ENCODE measurements at regions not wholly inside any gene's neighbourhood (a gene's known extent, or its start where the extent isn't known, plus 50 kb on each side); places are given as distances from the start of the nearest gene placed in this dataset.

GRCh38 chr15:31160297-31160696, 58.8 kb upstream of the TRPM1 start:
- TF ChIP-seq CTCF (IDR thresholded peaks at IDR 0.05) (no peak), USF2 (IDR thresholded peaks at IDR 0.05) (no peak), EP300 (IDR thresholded peaks at IDR 0.05) (no peak), MAFK (IDR thresholded peaks at IDR 0.05; ENCODE audit: partially characterized antibody) (no peak), ESRRA (IDR thresholded peaks at IDR 0.05; ENCODE audit: borderline replicate concordance, low read length) (no peak), POLR2A (IDR thresholded peaks at IDR 0.05; ENCODE audit: low read length) (no peak), JUNB (IDR thresholded peaks at IDR 0.05) (no peak), TP53 (CRISPR knock-in tag; IDR thresholded peaks at IDR 0.05) (no peak), JUN (IDR thresholded peaks at IDR 0.05) (no peak), SMC3 (IDR thresholded peaks at IDR 0.05) (no peak), E2F6 (IDR thresholded peaks at IDR 0.05; ENCODE audit: borderline replicate concordance, low read depth) (no peak), TFCP2L1 (CRISPR knock-in tag; IDR thresholded peaks at IDR 0.05) (no peak), BHLHE40 (IDR thresholded peaks at IDR 0.05; ENCODE audit: low read depth, low read length) (no peak)

All from A549 (cell line).